ENCODE measurements at regions not wholly inside any gene's neighbourhood (a gene's known extent, or its start where the extent isn't known, plus 50 kb on each side); places are given as distances from the start of the nearest gene placed in this dataset.

- no peak for DNase-seq (ENCODE audit: low read depth, low spot score)
- no peak for TF ChIP-seq CTCF (IDR thresholded peaks at IDR 0.05; ENCODE audit: insufficient read depth, low read length, missing control alignments)
- H3K4me3 ChIP-seq (ENCODE audit: low read depth, low read length) = no peak overlapping the region
- ChIA-PET CTCF (interaction anchor here (0.9 to 2.0 kb wide), 2 partner anchors 9 to 35 kb away, joined by 3 to 6 read pairs; no protein-coding TSS in a partner anchor), POLR2A (no interaction called here)
Observed at GRCh38 chr5:157913575-157913974, 54.6 kb upstream of the CLINT1 start.

DNA sequence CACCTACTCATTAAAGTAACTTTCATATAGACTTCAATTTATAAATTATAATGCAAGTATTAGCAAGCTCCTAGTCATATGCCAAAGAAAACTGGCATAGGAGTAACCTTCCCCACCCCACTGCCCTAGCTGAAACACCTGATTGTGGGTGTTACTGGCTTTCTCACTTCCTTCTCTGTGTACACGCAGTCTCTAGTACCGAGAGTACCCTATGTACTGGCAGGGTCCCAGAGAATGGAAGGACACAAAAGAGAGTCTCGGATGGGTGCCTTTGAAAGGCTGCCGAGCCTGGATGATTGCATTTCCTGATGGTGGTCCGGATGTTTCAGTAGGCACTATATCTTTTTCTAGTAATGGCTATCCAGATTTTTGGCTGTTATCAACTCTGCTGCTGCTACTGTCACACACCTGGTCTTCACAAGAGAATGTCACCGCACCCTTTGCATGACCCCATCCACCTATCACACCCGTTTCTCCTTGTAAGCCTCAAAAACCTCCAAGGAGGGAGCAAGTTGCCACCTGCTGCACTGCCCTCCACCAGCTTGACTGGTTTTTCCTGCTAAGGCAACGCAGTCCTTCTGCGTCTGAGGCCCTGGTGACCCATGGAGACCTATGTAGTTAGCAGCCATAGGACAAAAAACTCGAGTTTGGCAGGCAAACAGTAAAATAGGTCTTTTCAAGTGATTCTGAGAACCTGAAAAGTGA lies 53.8 kb upstream of the CLINT1 start:
- H3K4me3 ChIP-seq (ENCODE audit: low read depth, low read length) = no peak overlapping the region
- TF ChIP-seq CTCF (IDR thresholded peaks at IDR 0.05; ENCODE audit: insufficient read depth, low read length, missing control alignments) = no peak
- ChIA-PET CTCF (no interaction called here), POLR2A (no interaction called here)
- DNase-seq (ENCODE audit: low read depth, low spot score) = no peak

- TF ChIP-seq CTCF (IDR thresholded peaks at IDR 0.05; ENCODE audit: insufficient read depth, low read length, missing control alignments) = no peak
- H3K4me3 ChIP-seq (ENCODE audit: low read depth, low read length) = no peak overlapping the region
- ChIA-PET POLR2A (no interaction called here), CTCF (no interaction called here)
- no peak for DNase-seq (ENCODE audit: low read depth, low spot score)
Observed at GRCh38 chr5:157911568-157911967, 52.6 kb upstream of the CLINT1 start.
